DOHH2 (cell line): ENCODE measurements at regions not wholly inside any gene's neighbourhood (a gene's known extent, or its start where the extent isn't known, plus 50 kb on each side); places are given as distances from the start of the nearest gene placed in this dataset.

ENCODE experiments used
- H3F3A ChIP-seq: fragments of 200-600 bp; sonication (generic), shearing (Covaris generic); 2 replicates; pipeline ENCODE4 v1.6.0; 2016; ENCODE audit warnings: antibody characterized with exemption, mild to moderate bottlenecking; ENCODE audit not compliant: control insufficient read depth, insufficient read depth
- H3K27ac ChIP-seq: fragments of 200-600 bp; sonication (generic); 2 replicates; pipeline ENCODE4 v1.5.1; 2014; ENCODE audit warnings: low read depth, mild to moderate bottlenecking, low read length, moderate library complexity
- H3K27me3 ChIP-seq: fragments of 200-600 bp; sonication (generic); 2 replicates; pipeline ENCODE4 v1.6.1; 2014; ENCODE audit warnings: mild to moderate bottlenecking, low read length, mixed read lengths; ENCODE audit not compliant: control insufficient read depth
- H3K36me3 ChIP-seq: fragments of 200-600 bp; sonication (generic); 2 replicates; pipeline ENCODE4 v1.6.1; 2014; ENCODE audit warnings: mild to moderate bottlenecking, low read length, moderate library complexity, mixed read lengths; ENCODE audit not compliant: control insufficient read depth
- H3K4me1 ChIP-seq: fragments of 200-600 bp; sonication (generic); 2 replicates; pipeline ENCODE4 v1.6.1; 2014; ENCODE audit warnings: mild to moderate bottlenecking, low read length, mixed read lengths; ENCODE audit not compliant: control insufficient read depth
- H3K4me2 ChIP-seq: fragments of 200-600 bp; sonication (generic); 2 replicates; pipeline ENCODE4 v1.6.0; 2014; ENCODE audit warnings: mild to moderate bottlenecking, low read length, moderate library complexity
- H3K4me3 ChIP-seq: fragments of 200-600 bp; sonication (generic); 2 replicates; pipeline ENCODE4 v1.5.1; 2014; ENCODE audit warnings: mild to moderate bottlenecking, low read length, mixed read lengths
- H3K79me2 ChIP-seq: fragments of 200-600 bp; sonication (generic); 2 replicates; pipeline ENCODE4 v1.6.1; 2014; ENCODE audit warnings: mild to moderate bottlenecking, low read length, mixed read lengths; ENCODE audit not compliant: control insufficient read depth
- H3K9me2 ChIP-seq: fragments of 200-600 bp; sonication (generic); replicated peaks from 2 replicates; pipeline ENCODE4 v1.6.1; 2014; ENCODE audit warnings: mild to moderate bottlenecking, low read length, mixed read lengths; ENCODE audit not compliant: control insufficient read depth
- H3K9me3 ChIP-seq: fragments of 200-600 bp; sonication (generic); 2 replicates; pipeline ENCODE4 v1.6.1; 2014; ENCODE audit warnings: antibody characterized with exemption, low read length, mixed read lengths; ENCODE audit not compliant: control insufficient read depth, insufficient read depth
- H4K20me1 ChIP-seq: fragments of 200-600 bp; sonication (generic); 2 replicates; pipeline ENCODE4 v1.6.0; 2014; ENCODE audit warnings: low read depth, mild to moderate bottlenecking, antibody characterized with exemption, low read length, moderate library complexity; ENCODE audit not compliant: control insufficient read depth, insufficient read depth
- CTCF ChIP-seq: fragments of 200-600 bp; sonication (generic); IDR thresholded peaks from one replicate; pipeline ENCODE4 v1.5.1; 2014; ENCODE audit warnings: antibody characterized with exemption, mild to moderate bottlenecking, low read depth, low read length; ENCODE audit not compliant: poor library complexity, severe bottlenecking
- EZH2phosphoT487 ChIP-seq: fragments of 200-600 bp; sonication (generic); IDR thresholded peaks from 2 replicates; pipeline ENCODE4 v1.6.1; 2017; ENCODE audit warnings: borderline replicate concordance, mild to moderate bottlenecking, antibody characterized with exemption, low read length, moderate library complexity, mixed read lengths

GRCh38 chr6:66344796-66345195 is 637.8 kb upstream of the EYS start:
- Histone ChIP-seq H3F3A (no peaks in the 10 kb centered on the region), H3K4me1 (no peaks in the 10 kb centered on the region)
- TF ChIP-seq EZH2phosphoT487: no peak
- no peak for TF ChIP-seq CTCF

GRCh38 chr6:66340736-66341135 is 633.7 kb upstream of the EYS start:
- no peaks in the 10 kb centered on the region for H3K4me1 ChIP-seq
- no peak overlapping the region for H3K4me2 ChIP-seq
- TF ChIP-seq CTCF (no peak), EZH2phosphoT487 (no peak)
- no peak overlapping the region for H3K4me3 ChIP-seq
- no peaks in the 10 kb centered on the region for H4K20me1 ChIP-seq
- no peaks in the 10 kb centered on the region for H3K9me3 ChIP-seq
- H3K27me3 ChIP-seq: no peaks in the 10 kb centered on the region
- H3K27ac ChIP-seq: no peak overlapping the region
- H3F3A ChIP-seq: no peaks in the 10 kb centered on the region
- no peaks in the 10 kb centered on the region for H3K36me3 ChIP-seq
- no peaks in the 10 kb centered on the region for H3K79me2 ChIP-seq
- H3K9me2 ChIP-seq: no peaks in the 10 kb centered on the region

More at GRCh38 chr6:66344796-66345195, 637.8 kb upstream of the EYS start:
- H3K9me3 ChIP-seq: no peaks in the 10 kb centered on the region
- H3K27me3 ChIP-seq: no peaks in the 10 kb centered on the region
- H3K4me3 ChIP-seq: no peak overlapping the region
- no peaks in the 10 kb centered on the region for H3K9me2 ChIP-seq
- H4K20me1 ChIP-seq: no peaks in the 10 kb centered on the region
- no peak overlapping the region for H3K27ac ChIP-seq
- no peaks in the 10 kb centered on the region for H3K36me3 ChIP-seq
- H3K4me2 ChIP-seq: no peak overlapping the region
- H3K79me2 ChIP-seq: no peaks in the 10 kb centered on the region

DNA sequence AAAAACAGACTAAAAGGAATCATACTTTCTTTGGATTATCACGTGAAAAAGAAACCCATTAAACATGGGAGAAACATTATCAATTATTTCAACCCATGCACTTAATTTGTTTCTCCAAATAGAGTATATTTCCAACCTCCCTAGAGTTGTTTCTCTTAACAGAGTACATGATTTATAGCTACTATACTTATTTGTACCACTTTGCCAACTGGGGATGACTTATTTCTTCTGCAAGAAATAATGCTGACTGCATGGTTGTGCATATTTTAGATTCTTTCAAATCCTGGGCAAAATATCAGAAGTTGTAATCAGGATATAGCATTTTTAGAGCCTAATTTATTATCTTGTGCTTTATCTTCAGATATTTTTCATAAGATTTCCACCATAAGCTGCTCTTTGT is 629.1 kb upstream of the EYS start:
- no peaks in the 10 kb centered on the region for H4K20me1 ChIP-seq
- no peaks in the 10 kb centered on the region for H3K27me3 ChIP-seq
- H3K79me2 ChIP-seq: no peaks in the 10 kb centered on the region
- H3K9me3 ChIP-seq: no peaks in the 10 kb centered on the region
- no peak overlapping the region for H3K27ac ChIP-seq
- no peaks in the 10 kb centered on the region for H3K9me2 ChIP-seq
- no peaks in the 10 kb centered on the region for H3K36me3 ChIP-seq
- H3K4me2 ChIP-seq: no peak overlapping the region
- H3K4me3 ChIP-seq: no peak overlapping the region
- TF ChIP-seq CTCF (no peak), EZH2phosphoT487 (no peak)
- H3F3A ChIP-seq: no peaks in the 10 kb centered on the region
- H3K4me1 ChIP-seq: no peaks in the 10 kb centered on the region

DNA sequence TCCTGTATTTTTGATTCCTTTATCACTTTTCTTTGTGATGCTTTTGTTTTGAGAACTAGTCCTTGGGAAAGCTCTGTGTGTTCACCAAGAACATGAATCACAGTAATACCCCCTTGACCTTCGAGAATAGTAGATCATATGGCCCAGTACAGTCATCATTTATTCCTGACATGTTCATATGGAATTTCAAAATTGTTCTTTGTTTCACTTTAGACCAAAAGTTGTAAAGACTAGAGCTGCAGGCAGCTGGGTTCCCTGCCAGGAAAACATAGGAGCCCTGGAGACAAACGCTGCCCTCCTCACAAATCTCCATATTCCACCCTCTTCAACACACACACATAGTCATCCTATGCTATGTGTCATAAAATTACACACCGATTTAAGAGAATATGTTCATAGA is 621.2 kb upstream of the EYS start:
- Histone ChIP-seq H3K27ac (no peak overlapping the region), H3K4me2 (no peak overlapping the region), H3K79me2 (no peaks in the 10 kb centered on the region), H3K4me1 (no peaks in the 10 kb centered on the region), H3K9me3 (no peaks in the 10 kb centered on the region), H3F3A (no peaks in the 10 kb centered on the region), H3K9me2 (no peaks in the 10 kb centered on the region), H3K27me3 (no peaks in the 10 kb centered on the region), H3K36me3 (no peaks in the 10 kb centered on the region), H4K20me1 (no peaks in the 10 kb centered on the region), H3K4me3 (no peak overlapping the region)
- TF ChIP-seq CTCF (no peak), EZH2phosphoT487 (no peak)
